ENCODE measurements at regions not wholly inside any gene's neighbourhood (a gene's known extent, or its start where the extent isn't known, plus 50 kb on each side); places are given as distances from the start of the nearest gene placed in this dataset.
A peak's percentile ranks its signal among the peaks of the same experiment; 100 is the strongest.

DNA sequence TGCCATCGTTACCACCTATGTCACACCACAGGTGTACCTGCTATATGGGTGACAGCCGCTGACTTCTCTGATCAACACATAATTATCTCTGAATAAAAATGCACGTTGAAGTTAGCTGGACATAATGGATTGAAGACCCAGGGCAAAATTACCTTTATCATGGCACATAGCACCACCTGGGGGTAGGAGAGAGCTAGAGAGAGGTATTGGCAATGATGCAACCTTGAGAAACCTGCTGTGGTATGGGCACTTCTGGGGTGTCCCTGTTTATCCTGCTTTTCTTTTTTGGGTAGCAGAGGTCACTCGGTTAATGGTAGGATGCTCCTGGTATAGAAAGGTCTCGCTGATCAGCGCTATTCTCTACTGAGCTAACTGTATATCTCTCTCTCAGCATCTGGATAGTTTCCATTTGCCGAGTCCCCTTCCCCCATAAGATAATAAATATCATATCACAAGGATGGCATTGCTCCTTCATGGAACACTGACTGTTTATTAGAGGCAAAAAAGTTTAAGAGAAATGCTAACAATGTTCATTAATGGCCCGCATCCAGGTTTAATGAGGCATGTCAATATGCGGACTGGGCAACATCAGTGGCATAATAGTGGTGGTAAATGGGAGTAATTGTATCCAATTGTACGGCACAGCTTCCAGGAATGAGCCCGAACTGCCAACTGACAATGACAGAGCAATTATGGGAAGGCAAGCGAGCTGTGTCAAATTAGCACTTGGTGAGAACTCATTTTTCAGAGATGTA lies 323.1 kb downstream of the TFEC start:
- H3K27ac ChIP-seq (ENCODE audit: poor library complexity, severe bottlenecking) = no peak overlapping the region
- no peaks in the 10 kb centered on the region for H3K36me3 ChIP-seq (ENCODE audit: low read depth)
- H3K9me3 ChIP-seq (ENCODE audit: severe bottlenecking) = no peaks in the 10 kb centered on the region
- ATAC-seq (ENCODE audit: low read depth) (0 out of 3 replicates have a peak, but pooled peaks have one; percentile 23), DNase-seq (ENCODE audit: low spot score) (no peak)
- no peaks in the 10 kb centered on the region for H3K4me1 ChIP-seq (ENCODE audit: insufficient read depth, poor library complexity, severe bottlenecking)
- no peaks in the 10 kb centered on the region for H3K27me3 ChIP-seq (ENCODE audit: insufficient read depth, poor library complexity, severe bottlenecking)
- no peak overlapping the region for H3K4me3 ChIP-seq (ENCODE audit: severe bottlenecking)
- TF ChIP-seq, protein P1, sequence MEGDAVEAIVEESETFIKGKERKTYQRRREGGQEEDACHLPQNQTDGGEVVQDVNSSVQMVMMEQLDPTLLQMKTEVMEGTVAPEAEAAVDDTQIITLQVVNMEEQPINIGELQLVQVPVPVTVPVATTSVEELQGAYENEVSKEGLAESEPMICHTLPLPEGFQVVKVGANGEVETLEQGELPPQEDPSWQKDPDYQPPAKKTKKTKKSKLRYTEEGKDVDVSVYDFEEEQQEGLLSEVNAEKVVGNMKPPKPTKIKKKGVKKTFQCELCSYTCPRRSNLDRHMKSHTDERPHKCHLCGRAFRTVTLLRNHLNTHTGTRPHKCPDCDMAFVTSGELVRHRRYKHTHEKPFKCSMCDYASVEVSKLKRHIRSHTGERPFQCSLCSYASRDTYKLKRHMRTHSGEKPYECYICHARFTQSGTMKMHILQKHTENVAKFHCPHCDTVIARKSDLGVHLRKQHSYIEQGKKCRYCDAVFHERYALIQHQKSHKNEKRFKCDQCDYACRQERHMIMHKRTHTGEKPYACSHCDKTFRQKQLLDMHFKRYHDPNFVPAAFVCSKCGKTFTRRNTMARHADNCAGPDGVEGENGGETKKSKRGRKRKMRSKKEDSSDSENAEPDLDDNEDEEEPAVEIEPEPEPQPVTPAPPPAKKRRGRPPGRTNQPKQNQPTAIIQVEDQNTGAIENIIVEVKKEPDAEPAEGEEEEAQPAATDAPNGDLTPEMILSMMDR (IDR thresholded peaks at IDR 0.05; ENCODE audit: poor library complexity, severe bottlenecking) = peak; percentile 45

DNA sequence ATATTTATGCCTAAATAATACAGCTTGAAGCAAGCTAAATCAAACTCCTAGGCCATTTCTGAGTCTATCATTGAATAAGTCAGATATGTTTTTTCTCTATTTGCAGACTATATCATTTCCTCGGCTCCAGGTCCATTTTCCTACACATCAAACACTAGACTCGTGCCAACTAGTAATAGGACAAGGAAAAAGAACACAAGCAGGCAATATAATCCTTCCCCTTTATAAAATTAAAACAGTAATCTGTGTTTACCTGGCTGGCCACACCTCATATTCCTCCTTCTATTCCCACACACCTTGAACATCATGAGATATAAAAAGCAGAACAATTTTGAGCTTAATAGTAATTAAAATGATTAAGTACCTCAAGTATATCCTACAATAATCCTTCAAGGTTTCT lies 325.7 kb downstream of the TFEC start:
- Histone ChIP-seq H3K4me1 (ENCODE audit: insufficient read depth, poor library complexity, severe bottlenecking) (no peaks in the 10 kb centered on the region), H3K36me3 (ENCODE audit: low read depth) (no peaks in the 10 kb centered on the region), H3K27me3 (ENCODE audit: insufficient read depth, poor library complexity, severe bottlenecking) (peaks cover 15% of the 10 kb centered on the region), H3K9me3 (ENCODE audit: severe bottlenecking) (no peaks in the 10 kb centered on the region), H3K4me3 (ENCODE audit: severe bottlenecking) (no peak overlapping the region), H3K27ac (ENCODE audit: poor library complexity, severe bottlenecking) (no peak overlapping the region)
- ATAC-seq (ENCODE audit: low read depth) (no peak), DNase-seq (ENCODE audit: low spot score) (no peak)
- TF ChIP-seq, protein P1 (IDR thresholded peaks at IDR 0.05; ENCODE audit: poor library complexity, severe bottlenecking) = no peak

DNA sequence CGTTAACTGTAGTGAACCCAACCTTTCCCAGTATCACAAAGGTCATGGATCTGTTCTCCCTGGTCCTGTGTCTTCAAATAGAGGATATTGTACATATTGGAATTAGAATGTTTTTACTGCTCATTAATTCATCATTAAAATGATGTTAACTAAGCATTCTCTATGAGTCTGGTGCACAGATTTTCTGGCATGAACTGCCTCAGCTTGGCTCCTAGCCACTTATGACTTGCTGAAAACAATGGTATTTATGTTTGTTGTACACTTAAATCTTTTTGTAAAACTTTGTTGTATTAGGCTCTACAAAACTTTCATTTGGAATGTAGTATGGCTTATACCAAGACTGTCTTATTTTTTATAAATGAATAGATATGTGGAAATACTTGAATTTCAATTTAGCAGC lies 329.4 kb downstream of the TFEC start:
- Histone ChIP-seq H3K36me3 (ENCODE audit: low read depth) (no peaks in the 10 kb centered on the region), H3K4me1 (ENCODE audit: insufficient read depth, poor library complexity, severe bottlenecking) (no peaks in the 10 kb centered on the region), H3K27ac (ENCODE audit: poor library complexity, severe bottlenecking) (no peak overlapping the region), H3K4me3 (ENCODE audit: severe bottlenecking) (no peak overlapping the region), H3K27me3 (ENCODE audit: insufficient read depth, poor library complexity, severe bottlenecking) (peaks cover 15% of the 10 kb centered on the region), H3K9me3 (ENCODE audit: severe bottlenecking) (no peaks in the 10 kb centered on the region)
- DNase-seq (ENCODE audit: low spot score) = no peak
- ATAC-seq (ENCODE audit: low read depth) = no peak
- TF ChIP-seq, protein P1 (IDR thresholded peaks at IDR 0.05; ENCODE audit: poor library complexity, severe bottlenecking) = no peak

DNA sequence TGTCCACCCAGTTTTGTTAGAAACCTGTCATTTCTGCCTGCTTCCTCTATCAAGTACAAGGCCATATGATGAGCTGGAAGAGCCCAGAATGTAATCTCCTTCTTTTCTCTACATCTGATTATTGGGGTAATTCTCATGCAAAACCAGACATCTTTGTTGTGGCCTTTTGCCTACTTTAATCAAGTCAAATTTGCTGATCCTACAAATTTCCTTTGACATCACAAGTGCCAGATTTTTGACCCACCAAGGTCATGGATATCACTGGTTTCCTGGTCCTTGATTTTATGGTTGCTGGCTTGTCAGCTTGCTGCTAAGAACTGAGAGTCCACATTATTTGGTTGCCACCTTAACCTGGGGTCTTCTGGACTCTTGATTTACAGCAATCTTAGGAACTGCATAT lies 336.1 kb downstream of the TFEC start:
- no peak for ATAC-seq (ENCODE audit: low read depth)
- Histone ChIP-seq H3K27ac (ENCODE audit: poor library complexity, severe bottlenecking) (no peak overlapping the region), H3K4me3 (ENCODE audit: severe bottlenecking) (no peak overlapping the region), H3K36me3 (ENCODE audit: low read depth) (no peaks in the 10 kb centered on the region), H3K27me3 (ENCODE audit: insufficient read depth, poor library complexity, severe bottlenecking) (peaks cover 3% of the 10 kb centered on the region), H3K9me3 (ENCODE audit: severe bottlenecking) (no peaks in the 10 kb centered on the region), H3K4me1 (ENCODE audit: insufficient read depth, poor library complexity, severe bottlenecking) (no peaks in the 10 kb centered on the region)
- TF ChIP-seq, protein P1 (IDR thresholded peaks at IDR 0.05; ENCODE audit: poor library complexity, severe bottlenecking) = no peak
- DNase-seq (ENCODE audit: low spot score) = no peak

DNA sequence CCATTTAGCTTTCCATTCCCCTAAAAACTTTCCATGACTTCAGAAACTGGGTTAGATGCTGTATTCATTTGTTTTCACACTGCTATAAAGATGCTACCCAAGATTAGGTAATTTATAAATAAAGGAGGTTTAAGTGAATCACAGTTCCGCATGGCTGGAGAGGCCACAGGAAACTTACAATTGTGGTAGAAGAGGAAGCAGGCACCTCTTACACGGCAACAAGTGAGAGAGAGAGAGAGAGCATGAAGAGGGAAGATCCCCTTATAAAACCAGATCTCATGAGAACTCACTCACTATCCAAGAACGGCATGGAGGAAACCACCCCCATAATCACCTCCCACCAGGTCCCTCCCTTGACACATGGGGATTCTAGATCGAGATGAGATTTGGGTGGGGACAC lies 336.8 kb downstream of the TFEC start:
- Histone ChIP-seq H3K9me3 (ENCODE audit: severe bottlenecking) (no peaks in the 10 kb centered on the region), H3K4me3 (ENCODE audit: severe bottlenecking) (no peak overlapping the region), H3K36me3 (ENCODE audit: low read depth) (no peaks in the 10 kb centered on the region), H3K27ac (ENCODE audit: poor library complexity, severe bottlenecking) (no peak overlapping the region), H3K27me3 (ENCODE audit: insufficient read depth, poor library complexity, severe bottlenecking) (peaks cover 3% of the 10 kb centered on the region), H3K4me1 (ENCODE audit: insufficient read depth, poor library complexity, severe bottlenecking) (no peaks in the 10 kb centered on the region)
- TF ChIP-seq, protein P1 (IDR thresholded peaks at IDR 0.05; ENCODE audit: poor library complexity, severe bottlenecking) = no peak
- ATAC-seq (ENCODE audit: low read depth) = no peak
- no peak for DNase-seq (ENCODE audit: low spot score)

Data from RWPE2 (cell line).